Liver (tissue), 8 donors: ENCODE measurements at regions not wholly inside any gene's neighbourhood (a gene's known extent, or its start where the extent isn't known, plus 50 kb on each side); places are given as distances from the start of the nearest gene placed in this dataset.

Experiments
- DNase-seq: peaks from one replicate; pipeline ENCODE4 v3.0.0-alpha.2; 2017; ENCODE audit warnings: low spot score
- H3K27ac ChIP-seq, 2 donors: one replicate each; pipeline ENCODE4 v1.7.0; 2013; ENCODE audit warnings: inconsistent platforms in 2 of 2, low read length in 2 of 2, control low read depth in 1 of 2, low read depth in 1 of 2, mild to moderate bottlenecking in 1 of 2
- H3K27me3 ChIP-seq, 4 donors: one replicate each; pipeline versions ENCODE4 v1.6.1 to v1.7.0; 2013; ENCODE audit warnings: low read length in 3 of 4, inconsistent platforms in 1 of 4, mild to moderate bottlenecking in 1 of 4, moderate library complexity in 1 of 4; ENCODE audit not compliant: control insufficient read depth in 4 of 4, insufficient read depth in 4 of 4
- H3K36me3 ChIP-seq, 4 donors: one replicate each; pipeline versions ENCODE4 v1.6.1 to v1.7.0; 2013; ENCODE audit warnings: low read length in 3 of 4, mild to moderate bottlenecking in 3 of 4, low read depth in 1 of 4, moderate library complexity in 1 of 4; ENCODE audit not compliant: control insufficient read depth in 4 of 4, insufficient read depth in 3 of 4
- H3K4me1 ChIP-seq, 4 donors: one replicate each; pipeline versions ENCODE4 v1.6.1 to v1.7.0; 2013; ENCODE audit warnings: low read length in 3 of 4, mild to moderate bottlenecking in 3 of 4, moderate library complexity in 1 of 4; ENCODE audit not compliant: control insufficient read depth in 4 of 4, insufficient read depth in 4 of 4
- H3K4me3 ChIP-seq, 3 donors: one replicate each; pipeline versions ENCODE4 v1.6.1 to v1.7.0; 2013; ENCODE audit warnings: low read length in 3 of 3, control low read depth in 1 of 3, low read depth in 1 of 3, mild to moderate bottlenecking in 1 of 3
- H3K9ac ChIP-seq, 2 donors: one replicate each; pipeline ENCODE4 v1.7.0; 2013; ENCODE audit warnings: low read length in 2 of 2, mild to moderate bottlenecking in 2 of 2, moderate library complexity in 2 of 2, control low read depth in 1 of 2, low read depth in 1 of 2
- H3K9me3 ChIP-seq, 4 donors: one replicate each; pipeline versions ENCODE4 v1.6.1 to v1.7.0; 2013; ENCODE audit warnings: low read length in 3 of 4; ENCODE audit not compliant: control insufficient read depth in 4 of 4
- EGR1 ChIP-seq, 2 donors: IDR thresholded peaks; 2 replicates each; pipeline ENCODE4 v1.6.1; 2016 to 2018; ENCODE audit warnings: antibody characterized with exemption in 2 of 2, low read depth in 2 of 2
- FOXA1 ChIP-seq: IDR thresholded peaks from 2 replicates; pipeline ENCODE4 v1.6.1; 2016; ENCODE audit warnings: antibody characterized with exemption
- FOXA2 ChIP-seq: IDR thresholded peaks from 2 replicates; pipeline ENCODE4 v1.6.1; 2016; ENCODE audit warnings: antibody characterized with exemption
- GABPA ChIP-seq, 2 donors: IDR thresholded peaks in 1 of 2; conservative IDR thresholded peaks in 1 of 2; 2 replicates each; pipeline ENCODE4 v1.6.1; 2016; ENCODE audit warnings: antibody characterized with exemption in 2 of 2, mild to moderate bottlenecking in 1 of 2, moderate library complexity in 1 of 2
- HNF4A ChIP-seq, 2 donors: conservative IDR thresholded peaks; 2 replicates each; pipeline ENCODE4 v1.6.1; 2016; ENCODE audit warnings: antibody characterized with exemption in 2 of 2, mild to moderate bottlenecking in 2 of 2
- HNF4G ChIP-seq: IDR thresholded peaks from 2 replicates; pipeline ENCODE4 v1.6.1; 2016; ENCODE audit warnings: antibody characterized with exemption
- JUND ChIP-seq, 2 donors: IDR thresholded peaks; 2 replicates each; pipeline ENCODE4 v1.6.1; 2016; ENCODE audit warnings: antibody characterized with exemption in 2 of 2
- NR2F2 ChIP-seq: IDR thresholded peaks from 2 replicates; pipeline ENCODE4 v1.6.1; 2016; ENCODE audit warnings: antibody characterized with exemption
- RAD21 ChIP-seq, 2 donors: IDR thresholded peaks; 2 replicates each; pipeline ENCODE4 v1.6.1; 2016; ENCODE audit warnings: antibody characterized with exemption in 2 of 2, mild to moderate bottlenecking in 2 of 2
- RXRA ChIP-seq, 2 donors: IDR thresholded peaks; 2 replicates each; pipeline ENCODE4 v1.6.1; 2017 to 2018; ENCODE audit warnings: antibody characterized with exemption in 2 of 2, mild to moderate bottlenecking in 1 of 2
- SP1 ChIP-seq: IDR thresholded peaks from 2 replicates; pipeline ENCODE4 v1.6.1; 2018; ENCODE audit warnings: antibody characterized with exemption, mild to moderate bottlenecking
- TAF1 ChIP-seq: conservative IDR thresholded peaks from 2 replicates; pipeline ENCODE4 v1.6.1; 2016; ENCODE audit warnings: antibody characterized with exemption, mild to moderate bottlenecking
- YY1 ChIP-seq: IDR thresholded peaks from 2 replicates; pipeline ENCODE4 v1.6.1; 2016; ENCODE audit warnings: antibody characterized with exemption, mild to moderate bottlenecking
- WGBS: extraction: QIAGEN DNeasy Blood & Tissue Kit; methylation state at CpG from one replicate; pipeline ENCODE4 v1.1.7; 2013; 5-methylcytosine and 5-hydroxymethylcytosine counted together
- TF ChIP-seq, protein P1 (sequence below): IDR thresholded peaks from 2 replicates; pipeline ENCODE4 v1.6.1; 2016; ENCODE audit warnings: antibody characterized with exemption, mild to moderate bottlenecking
- TF ChIP-seq, protein P2 (sequence below): fragments of 150-350 bp; IDR thresholded peaks from 2 replicates; pipeline ENCODE4 v1.5.1; 2017; ENCODE audit warnings: improper control_type of control experiment, low read depth, low read length; ENCODE audit not compliant: missing input control
- TF ChIP-seq, protein P3 (sequence below): IDR thresholded peaks from 2 replicates; pipeline ENCODE4 v1.6.1; 2016; ENCODE audit warnings: antibody characterized with exemption
- donor health status: healthy.
- donor health status: healthy.
- donor health status: healthy.
- donor health status: healthy.
- donor health status: healthy.

DNA sequence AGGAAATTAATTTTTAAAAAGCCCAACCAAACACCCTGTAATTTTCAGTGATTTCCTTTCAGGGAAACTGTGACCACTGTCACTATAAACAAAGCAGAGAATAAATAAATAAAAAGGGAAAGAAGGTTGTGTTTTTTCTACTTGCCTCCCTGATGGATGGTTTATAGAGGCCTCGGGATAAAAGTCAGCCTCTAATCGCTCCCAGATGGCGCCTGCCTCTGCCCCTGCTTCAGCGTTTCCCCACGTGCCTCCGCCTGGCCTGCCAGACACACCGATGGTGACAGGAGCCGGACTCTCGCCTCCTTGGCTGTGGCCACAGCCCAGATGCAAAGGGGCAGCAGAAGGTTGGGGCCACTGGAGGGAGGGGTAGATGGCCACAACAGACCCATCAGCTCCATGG lies 327.7 kb downstream of the CDC5L start:
- no peak for DNase-seq
- Histone ChIP-seq H3K4me3 (no peak overlapping the region), H3K4me1 (no peaks in the 10 kb centered on the region), H3K9ac (no peak overlapping the region), H3K27ac (no peak overlapping the region), H3K9me3 (no peaks in the 10 kb centered on the region), H3K27me3 (peaks cover 0 to 3% (median 0%) of the 10 kb centered on the region in 4 donors), H3K36me3 (no peaks in the 10 kb centered on the region)
- no peak for TF ChIP-seq YY1
- no peak for TF ChIP-seq GABPA (IDR thresholded peaks at IDR 0.05 in 1 of 2, conservative IDR thresholded peaks at IDR 0.05 in 1 of 2)
- no peak for TF ChIP-seq HNF4A (conservative IDR thresholded peaks at IDR 0.05)
- TF ChIP-seq RAD21 (IDR thresholded peaks at IDR 0.05) = no peak
- WGBS = 77% methylated on average over 9 of the region's 9 CpGs

DNA sequence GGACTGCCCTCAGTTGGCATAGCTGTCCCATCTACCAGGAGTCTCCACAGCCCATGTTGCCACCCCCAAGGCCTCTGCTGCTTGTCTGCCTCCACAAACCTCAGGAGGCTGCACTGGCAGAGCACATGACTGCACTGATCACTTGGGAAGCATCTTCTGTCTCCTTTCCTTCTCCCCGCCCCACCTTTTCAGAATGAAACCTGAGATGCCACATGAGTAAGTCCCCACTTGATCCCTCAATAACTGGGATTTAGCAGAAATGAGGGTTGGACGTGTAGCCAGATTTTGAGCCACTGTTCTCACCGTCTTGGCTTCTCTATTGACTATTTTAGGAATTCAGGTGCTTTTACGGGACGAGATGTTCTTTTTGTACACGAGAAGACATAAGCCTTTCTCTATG lies 328.4 kb downstream of the CDC5L start:
- Histone ChIP-seq H3K4me3 (no peak overlapping the region), H3K27ac (no peak overlapping the region), H3K9me3 (no peaks in the 10 kb centered on the region), H3K36me3 (no peaks in the 10 kb centered on the region), H3K9ac (no peak overlapping the region), H3K27me3 (peaks cover 0 to 3% (median 0%) of the 10 kb centered on the region in 4 donors), H3K4me1 (no peaks in the 10 kb centered on the region)
- WGBS = 86% methylated on average over 6 of the region's 6 CpGs
- DNase-seq = no peak
- TF ChIP-seq RXRA (IDR thresholded peaks at IDR 0.05) (no peak), EGR1 (IDR thresholded peaks at IDR 0.05; ENCODE audit: low read depth in 2 of 2) (no peak), HNF4G (no peak), JUND (IDR thresholded peaks at IDR 0.05) (no peak)
- TF ChIP-seq, protein P1, sequence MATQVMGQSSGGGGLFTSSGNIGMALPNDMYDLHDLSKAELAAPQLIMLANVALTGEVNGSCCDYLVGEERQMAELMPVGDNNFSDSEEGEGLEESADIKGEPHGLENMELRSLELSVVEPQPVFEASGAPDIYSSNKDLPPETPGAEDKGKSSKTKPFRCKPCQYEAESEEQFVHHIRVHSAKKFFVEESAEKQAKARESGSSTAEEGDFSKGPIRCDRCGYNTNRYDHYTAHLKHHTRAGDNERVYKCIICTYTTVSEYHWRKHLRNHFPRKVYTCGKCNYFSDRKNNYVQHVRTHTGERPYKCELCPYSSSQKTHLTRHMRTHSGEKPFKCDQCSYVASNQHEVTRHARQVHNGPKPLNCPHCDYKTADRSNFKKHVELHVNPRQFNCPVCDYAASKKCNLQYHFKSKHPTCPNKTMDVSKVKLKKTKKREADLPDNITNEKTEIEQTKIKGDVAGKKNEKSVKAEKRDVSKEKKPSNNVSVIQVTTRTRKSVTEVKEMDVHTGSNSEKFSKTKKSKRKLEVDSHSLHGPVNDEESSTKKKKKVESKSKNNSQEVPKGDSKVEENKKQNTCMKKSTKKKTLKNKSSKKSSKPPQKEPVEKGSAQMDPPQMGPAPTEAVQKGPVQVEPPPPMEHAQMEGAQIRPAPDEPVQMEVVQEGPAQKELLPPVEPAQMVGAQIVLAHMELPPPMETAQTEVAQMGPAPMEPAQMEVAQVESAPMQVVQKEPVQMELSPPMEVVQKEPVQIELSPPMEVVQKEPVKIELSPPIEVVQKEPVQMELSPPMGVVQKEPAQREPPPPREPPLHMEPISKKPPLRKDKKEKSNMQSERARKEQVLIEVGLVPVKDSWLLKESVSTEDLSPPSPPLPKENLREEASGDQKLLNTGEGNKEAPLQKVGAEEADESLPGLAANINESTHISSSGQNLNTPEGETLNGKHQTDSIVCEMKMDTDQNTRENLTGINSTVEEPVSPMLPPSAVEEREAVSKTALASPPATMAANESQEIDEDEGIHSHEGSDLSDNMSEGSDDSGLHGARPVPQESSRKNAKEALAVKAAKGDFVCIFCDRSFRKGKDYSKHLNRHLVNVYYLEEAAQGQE = no peak
- TF ChIP-seq, protein P2, sequence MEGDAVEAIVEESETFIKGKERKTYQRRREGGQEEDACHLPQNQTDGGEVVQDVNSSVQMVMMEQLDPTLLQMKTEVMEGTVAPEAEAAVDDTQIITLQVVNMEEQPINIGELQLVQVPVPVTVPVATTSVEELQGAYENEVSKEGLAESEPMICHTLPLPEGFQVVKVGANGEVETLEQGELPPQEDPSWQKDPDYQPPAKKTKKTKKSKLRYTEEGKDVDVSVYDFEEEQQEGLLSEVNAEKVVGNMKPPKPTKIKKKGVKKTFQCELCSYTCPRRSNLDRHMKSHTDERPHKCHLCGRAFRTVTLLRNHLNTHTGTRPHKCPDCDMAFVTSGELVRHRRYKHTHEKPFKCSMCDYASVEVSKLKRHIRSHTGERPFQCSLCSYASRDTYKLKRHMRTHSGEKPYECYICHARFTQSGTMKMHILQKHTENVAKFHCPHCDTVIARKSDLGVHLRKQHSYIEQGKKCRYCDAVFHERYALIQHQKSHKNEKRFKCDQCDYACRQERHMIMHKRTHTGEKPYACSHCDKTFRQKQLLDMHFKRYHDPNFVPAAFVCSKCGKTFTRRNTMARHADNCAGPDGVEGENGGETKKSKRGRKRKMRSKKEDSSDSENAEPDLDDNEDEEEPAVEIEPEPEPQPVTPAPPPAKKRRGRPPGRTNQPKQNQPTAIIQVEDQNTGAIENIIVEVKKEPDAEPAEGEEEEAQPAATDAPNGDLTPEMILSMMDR = no peak
- TF ChIP-seq, protein P3, sequence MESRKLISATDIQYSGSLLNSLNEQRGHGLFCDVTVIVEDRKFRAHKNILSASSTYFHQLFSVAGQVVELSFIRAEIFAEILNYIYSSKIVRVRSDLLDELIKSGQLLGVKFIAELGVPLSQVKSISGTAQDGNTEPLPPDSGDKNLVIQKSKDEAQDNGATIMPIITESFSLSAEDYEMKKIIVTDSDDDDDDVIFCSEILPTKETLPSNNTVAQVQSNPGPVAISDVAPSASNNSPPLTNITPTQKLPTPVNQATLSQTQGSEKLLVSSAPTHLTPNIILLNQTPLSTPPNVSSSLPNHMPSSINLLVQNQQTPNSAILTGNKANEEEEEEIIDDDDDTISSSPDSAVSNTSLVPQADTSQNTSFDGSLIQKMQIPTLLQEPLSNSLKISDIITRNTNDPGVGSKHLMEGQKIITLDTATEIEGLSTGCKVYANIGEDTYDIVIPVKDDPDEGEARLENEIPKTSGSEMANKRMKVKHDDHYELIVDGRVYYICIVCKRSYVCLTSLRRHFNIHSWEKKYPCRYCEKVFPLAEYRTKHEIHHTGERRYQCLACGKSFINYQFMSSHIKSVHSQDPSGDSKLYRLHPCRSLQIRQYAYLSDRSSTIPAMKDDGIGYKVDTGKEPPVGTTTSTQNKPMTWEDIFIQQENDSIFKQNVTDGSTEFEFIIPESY = no peak

DNA sequence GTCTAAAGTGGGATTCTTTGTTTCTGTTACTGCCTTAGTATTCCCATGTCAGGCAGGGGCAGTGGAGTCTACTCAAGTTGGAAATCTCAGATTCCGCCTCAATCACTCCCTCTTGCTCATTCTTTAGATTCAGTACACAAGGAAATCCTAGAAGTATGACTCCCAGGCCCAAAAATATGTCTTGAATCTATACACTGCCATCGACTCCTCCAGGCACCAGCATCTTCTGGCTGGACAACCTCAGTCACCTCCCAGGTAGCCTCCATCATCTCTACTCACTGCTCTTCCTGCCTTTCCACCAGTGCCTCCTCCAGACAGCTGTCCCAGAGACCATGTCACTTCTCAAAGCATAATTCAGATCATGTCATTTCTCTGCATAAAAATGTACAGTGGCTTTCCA lies 329.9 kb downstream of the CDC5L start:
- H3K9ac ChIP-seq = no peak overlapping the region
- no peak for DNase-seq
- WGBS = 93% methylated on average over 2 of the region's 2 CpGs
- TF ChIP-seq TAF1 (no peak), RAD21 (IDR thresholded peaks at IDR 0.05) (no peak), EGR1 (IDR thresholded peaks at IDR 0.05; ENCODE audit: low read depth in 2 of 2) (no peak), FOXA1 (no peak), NR2F2 (no peak), SP1 (no peak), FOXA2 (no peak), GABPA (IDR thresholded peaks at IDR 0.05 in 1 of 2, conservative IDR thresholded peaks at IDR 0.05 in 1 of 2) (no peak), HNF4A (conservative IDR thresholded peaks at IDR 0.05) (no peak)
- TF ChIP-seq, protein P3 = no peak

More for the DNA sequence above, 329.9 kb downstream of the CDC5L start:
- H3K27ac ChIP-seq = no peak overlapping the region
- no peaks in the 10 kb centered on the region for H3K4me1 ChIP-seq
- H3K27me3 ChIP-seq = peaks cover 0 to 3% (median 0%) of the 10 kb centered on the region in 4 donors
- no peaks in the 10 kb centered on the region for H3K9me3 ChIP-seq
- H3K4me3 ChIP-seq = no peak overlapping the region
- H3K36me3 ChIP-seq = no peaks in the 10 kb centered on the region
